Posterior vena cava (tissue), 2 donors: ENCODE measurements at regions not wholly inside any gene's neighbourhood (a gene's known extent, or its start where the extent isn't known, plus 50 kb on each side); places are given as distances from the start of the nearest gene placed in this dataset.
A peak's percentile ranks its signal among the peaks of the same experiment; 100 is the strongest.

Experiments
- DNase-seq: peaks from one replicate; pipeline ENCODE4 v3.0.0-alpha.2; 2020; ENCODE audit warnings: low spot score
- intact Hi-C, 2 donors: fragments of 100-400 bp; cut with DNase I; formaldehyde crosslinking; loops; one replicate each; pipeline versions ENCODE4 v1.14.1 to v1.14.2; 2022 to 2023
- donor health status: DM: yes; HTN: yes; CAD: no.
- donor health status: DM: yes; HTN: yes; CAD: no.

GRCh38 chrX:40182615-40183014 lies 84.9 kb upstream of the BCOR start:
- intact Hi-C loops, result no loop called here
- no peak for DNase-seq

GRCh38 chrX:40182095-40182494 lies 84.3 kb upstream of the BCOR start:
- intact Hi-C loops, result no loop called here
- peak; percentile 49 for DNase-seq

- DNase-seq, result peak; percentile 32
- intact Hi-C loops, result no loop called here
These were observed 81.5 kb upstream of the BCOR start for GRCh38 chrX:40179283-40179682.

DNA sequence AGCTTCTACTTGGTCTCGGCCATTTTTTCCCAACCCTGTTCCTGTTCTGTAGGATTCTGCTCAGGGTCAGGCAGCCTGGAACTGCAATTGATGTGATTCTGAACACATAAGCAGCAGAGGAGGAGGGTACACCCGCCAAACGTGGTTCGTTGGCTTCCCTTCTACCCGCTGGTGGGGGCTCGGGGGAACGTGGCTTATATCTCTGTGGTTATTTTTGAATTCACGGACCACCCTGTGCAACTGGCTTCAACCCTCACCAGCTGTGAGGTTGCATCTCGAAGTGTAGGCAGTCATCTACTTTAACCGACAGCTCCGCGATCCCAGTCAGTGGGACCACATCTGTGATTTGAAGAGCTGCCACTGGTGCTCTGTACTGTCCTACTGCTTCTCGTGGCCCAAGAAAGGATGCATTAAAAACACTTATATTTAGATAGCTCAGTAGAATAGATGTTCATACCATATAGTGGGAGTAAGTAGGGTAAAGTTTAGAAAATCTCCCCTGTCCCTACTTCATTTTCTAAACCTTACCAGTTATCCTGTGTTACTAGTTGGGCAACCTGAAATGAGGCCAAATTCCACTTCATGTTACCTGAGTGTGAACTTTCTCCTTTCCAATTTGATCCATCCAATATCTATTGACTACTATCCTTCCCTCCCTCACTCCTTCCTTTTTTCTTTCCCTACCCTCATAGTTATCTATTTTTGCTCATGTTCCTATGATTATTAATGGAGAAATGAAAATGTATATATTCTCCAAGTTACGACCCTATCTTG lies 80.4 kb upstream of the BCOR start:
- intact Hi-C loops, result no loop called here

GRCh38 chrX:40177489-40177888 lies 79.7 kb upstream of the BCOR start:
- intact Hi-C loops, result no loop called here
- DNase-seq, result no peak

More for the DNA sequence above, 80.4 kb upstream of the BCOR start:
- DNase-seq, result peak; percentile 43

GRCh38 chrX:40177117-40177430 lies 79.3 kb upstream of the BCOR start:
- DNase-seq, result peak; percentile 80
- intact Hi-C loops, result no loop called here

- intact Hi-C loops, result no loop called here
- DNase-seq, result peak; percentile 93
These were observed 78.8 kb upstream of the BCOR start for GRCh38 chrX:40176351-40177116.

GRCh38 chrX:40175511-40176350 lies 78.0 kb upstream of the BCOR start:
- DNase-seq, result peak; percentile 92
- intact Hi-C loops, result no loop called here

GRCh38 chrX:40174854-40175510 lies 77.2 kb upstream of the BCOR start:
- DNase-seq, result peak; percentile 90
- intact Hi-C loops, result no loop called here

DNA sequence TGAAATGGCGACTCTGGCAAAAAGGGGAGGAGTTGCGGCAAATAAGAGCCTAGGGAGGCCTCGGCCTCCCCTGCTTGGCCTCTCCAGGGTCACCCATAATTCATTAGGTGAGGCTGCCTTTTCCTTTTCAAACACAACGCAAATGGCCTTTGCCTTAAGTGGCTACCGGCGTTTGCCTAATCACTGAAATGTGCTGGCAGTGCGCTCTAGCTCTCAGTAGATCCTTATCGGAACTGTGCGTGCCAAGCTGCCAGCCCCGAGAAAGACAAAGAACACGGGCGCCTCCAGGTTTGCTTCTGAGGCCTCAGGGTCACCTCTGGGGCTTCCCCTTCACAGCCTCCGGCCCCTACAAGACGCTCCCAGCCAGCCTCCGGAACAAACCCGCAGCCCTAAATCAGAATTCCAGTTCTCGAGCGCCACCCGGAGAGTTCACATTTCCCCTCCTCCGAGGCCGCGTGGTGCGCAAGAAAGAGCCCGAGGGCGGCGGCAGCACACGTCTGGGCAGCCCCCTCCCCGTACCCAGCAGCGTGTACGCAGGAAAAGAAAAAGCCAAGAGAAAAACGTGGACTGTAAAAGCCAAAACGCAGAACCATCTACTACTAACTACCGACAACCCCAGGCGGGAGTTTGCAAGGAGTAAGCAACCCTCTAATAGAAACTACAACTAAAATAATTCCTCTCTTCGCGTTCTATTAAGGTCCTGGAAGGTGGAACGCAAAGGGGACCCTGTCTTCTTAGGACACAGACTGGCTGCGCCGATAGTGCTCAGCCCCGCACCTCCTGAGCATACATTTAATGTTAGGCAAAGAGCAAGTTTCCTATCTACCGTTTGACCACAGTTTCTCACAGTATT lies 76.5 kb upstream of the BCOR start:
- peak; percentile 82 for DNase-seq
- intact Hi-C loops, result no loop called here

DNA sequence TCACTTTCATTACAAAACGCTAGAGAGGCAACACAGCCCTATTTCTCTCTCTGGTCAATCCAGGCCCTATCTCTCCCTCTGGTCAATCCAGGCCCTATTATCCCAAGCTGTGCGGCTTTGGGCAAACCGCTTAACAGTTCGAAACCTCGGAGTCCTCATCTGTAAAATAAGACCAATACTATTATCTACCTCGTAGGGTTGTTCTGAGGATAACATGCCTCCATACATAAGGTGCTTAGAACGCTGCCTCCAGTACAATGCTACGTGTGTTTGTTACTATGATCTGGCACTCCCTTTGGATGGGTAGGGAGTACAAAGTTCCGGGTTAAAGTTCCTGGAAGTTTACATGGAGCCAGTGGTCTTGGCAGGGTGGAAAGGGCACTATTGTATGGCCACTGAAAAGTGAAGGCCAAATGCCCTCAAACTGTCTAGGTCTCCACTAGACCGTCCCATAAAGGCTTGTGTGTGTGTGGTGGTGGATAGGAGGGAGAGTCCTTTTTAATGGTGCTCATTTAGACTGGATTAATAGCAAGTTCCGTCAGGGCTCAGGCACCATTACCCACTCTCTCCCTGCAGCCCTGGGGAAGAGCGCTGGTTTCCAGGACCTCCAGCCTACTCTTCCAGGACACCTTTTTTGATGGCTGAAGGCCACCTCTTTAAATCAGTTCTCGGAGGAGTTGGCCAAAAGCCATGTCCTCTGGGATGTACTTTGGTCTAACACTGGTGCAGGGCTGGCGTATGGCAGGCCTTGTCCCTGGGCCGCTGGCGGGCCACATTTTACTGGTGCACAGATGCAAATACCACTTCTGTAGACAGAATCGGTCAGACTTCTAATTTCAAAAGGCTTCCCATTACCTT lies 75.6 kb upstream of the BCOR start:
- intact Hi-C loops, result no loop called here

GRCh38 chrX:40172401-40173142 lies 74.8 kb upstream of the BCOR start:
- intact Hi-C loops, result no loop called here
- peak; percentile 92 for DNase-seq

More for the DNA sequence above, 75.6 kb upstream of the BCOR start:
- peak; percentile 64 for DNase-seq

DNA sequence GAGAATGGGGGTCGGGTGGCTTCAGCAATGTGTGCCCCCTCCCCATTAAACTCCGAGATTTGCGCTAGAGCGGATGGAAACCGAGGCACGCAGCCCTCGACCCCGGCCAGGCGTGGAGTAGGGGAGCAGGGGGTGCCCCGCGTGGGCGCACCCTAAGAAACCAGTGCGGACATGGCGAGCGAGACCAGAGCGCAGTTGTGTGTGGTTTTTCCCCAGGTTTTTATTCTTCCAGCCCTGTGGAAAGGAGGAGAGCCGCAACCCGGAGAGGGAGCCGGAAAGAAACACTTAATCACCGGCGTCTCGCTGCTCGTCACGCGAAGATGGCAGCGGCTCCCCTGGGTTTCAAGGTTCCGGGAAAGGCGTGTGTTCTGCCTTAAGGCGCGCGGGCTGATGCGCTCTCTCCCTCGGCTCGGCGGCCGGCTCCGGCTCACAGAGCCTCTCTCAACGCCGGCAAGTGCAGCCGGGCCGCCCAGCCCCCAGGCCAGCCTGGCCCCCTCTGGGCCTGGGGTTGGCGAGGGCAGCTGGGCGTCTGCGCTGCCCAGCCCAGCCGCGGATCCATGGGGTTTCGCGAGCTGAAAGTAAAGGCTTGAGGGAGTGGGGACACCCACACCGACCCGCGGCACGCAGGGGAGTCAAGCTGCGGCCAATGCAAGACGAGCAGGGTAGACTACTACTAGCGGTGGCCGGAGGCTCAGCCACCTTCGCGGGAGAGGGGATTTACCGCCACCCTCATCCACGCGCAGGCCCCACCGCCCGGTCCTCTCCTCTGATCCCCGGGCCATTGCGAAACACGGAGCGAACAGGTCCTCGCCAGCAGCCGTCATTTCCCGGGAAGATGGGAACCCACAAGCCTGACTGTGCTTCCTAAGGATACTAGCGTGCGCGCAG lies 74.0 kb upstream of the BCOR start:
- intact Hi-C loops, result no loop called here
- peak; percentile 85 for DNase-seq

- intact Hi-C loops, result no loop called here
- peak; percentile 59 for DNase-seq
These were observed 73.2 kb upstream of the BCOR start for GRCh38 chrX:40170830-40171512.
